ENCODE measurements at regions not wholly inside any gene's neighbourhood (a gene's known extent, or its start where the extent isn't known, plus 50 kb on each side); places are given as distances from the start of the nearest gene placed in this dataset.

- DNase-seq (ENCODE audit: low read depth): no peak
Measured at GRCh38 chr3:40817017-40817416, 292.3 kb downstream of the ZNF621 start.

- DNase-seq (ENCODE audit: low read depth): no peak
Measured at GRCh38 chr3:40821315-40821714, 296.6 kb downstream of the ZNF621 start.

- no peak for DNase-seq (ENCODE audit: low read depth)
Measured at GRCh38 chr3:40827226-40827625, 302.5 kb downstream of the ZNF621 start.

DNA sequence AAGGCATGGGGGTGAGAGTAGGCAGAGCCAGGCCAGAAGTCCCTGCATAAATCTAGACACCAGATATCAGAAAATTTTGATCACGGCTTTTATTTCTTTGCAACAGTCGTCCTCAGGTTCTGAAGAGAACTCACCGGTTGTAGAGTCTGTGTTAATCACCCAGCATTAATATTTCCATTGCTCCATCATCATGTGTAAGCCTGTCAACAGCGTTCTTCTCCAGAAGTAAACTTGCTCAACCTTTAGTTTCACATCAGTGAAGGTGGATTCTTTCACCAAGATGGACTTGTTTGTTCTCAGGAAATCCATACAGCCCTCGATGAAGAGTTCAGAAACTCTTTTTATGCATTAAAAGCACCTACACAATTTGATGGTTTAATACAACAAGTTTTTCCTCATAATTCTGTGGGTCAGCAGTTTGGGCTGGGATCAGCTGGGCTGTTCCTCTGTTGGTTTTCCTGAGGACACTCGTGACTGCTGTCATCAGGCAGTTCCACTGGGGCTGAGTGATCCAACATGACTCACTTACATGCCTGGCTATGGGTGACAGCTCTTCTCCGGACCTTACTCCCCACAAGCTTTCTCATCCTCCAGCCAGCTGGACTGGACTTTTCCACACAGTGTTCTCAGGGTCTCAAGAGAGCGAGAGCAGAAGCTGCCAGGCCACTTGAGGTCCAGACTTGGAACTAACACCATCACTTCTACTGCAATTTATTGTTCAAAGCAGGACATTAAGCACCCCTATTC lies 303.4 kb downstream of the ZNF621 start:
- peak; percentile 8 for DNase-seq (ENCODE audit: low read depth)

DNA sequence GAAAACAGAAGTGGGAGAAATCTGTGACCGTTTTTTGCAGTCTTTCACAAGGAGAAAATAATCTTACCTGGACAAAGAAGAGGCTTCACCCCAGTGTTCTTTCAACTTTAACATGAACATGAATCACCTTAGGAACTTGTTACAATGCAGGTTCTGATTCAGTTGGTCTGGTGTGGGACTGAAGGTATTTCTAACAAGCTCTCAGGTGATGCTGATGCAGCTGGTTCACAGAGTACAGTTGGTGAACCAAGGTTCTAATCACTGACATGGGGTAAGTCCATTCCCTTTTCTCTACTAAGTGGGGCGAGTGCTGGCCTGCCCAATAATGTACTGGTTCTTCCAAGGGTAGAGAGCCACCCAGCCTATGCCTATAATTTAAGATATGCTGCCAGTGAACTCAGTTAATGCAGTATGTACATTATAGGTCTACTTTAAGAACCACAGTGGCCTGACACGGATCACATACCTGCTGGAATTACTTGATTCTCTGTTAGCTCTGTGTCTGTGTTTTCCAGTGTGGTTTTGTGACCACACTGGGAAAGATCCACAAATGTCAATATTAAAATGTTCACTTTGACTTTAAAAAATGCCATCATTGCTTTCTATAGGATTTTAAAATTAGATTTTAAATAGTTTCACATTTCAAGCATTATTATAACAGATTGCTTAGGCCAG lies 304.1 kb downstream of the ZNF621 start:
- no peak for DNase-seq (ENCODE audit: low read depth)

DNA sequence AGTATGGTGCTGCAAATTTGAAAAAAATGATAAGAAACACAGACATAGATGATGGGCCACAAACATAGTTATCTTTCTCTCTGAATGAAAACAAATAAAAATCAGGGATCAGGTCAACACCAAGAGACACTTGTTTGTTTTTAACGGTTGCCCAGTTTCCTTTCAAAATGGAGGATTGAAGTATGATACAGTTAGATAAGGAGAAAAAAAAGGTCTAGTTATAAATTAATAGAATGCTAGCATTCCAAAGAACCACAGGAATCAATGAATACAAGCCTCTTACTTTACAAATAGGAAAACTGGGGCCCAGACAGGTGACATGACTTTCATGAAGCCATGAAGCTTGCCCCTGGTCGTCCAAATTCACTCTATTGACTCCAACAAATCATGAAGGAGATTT lies 305.1 kb downstream of the ZNF621 start:
- no peak for DNase-seq (ENCODE audit: low read depth)

DNA sequence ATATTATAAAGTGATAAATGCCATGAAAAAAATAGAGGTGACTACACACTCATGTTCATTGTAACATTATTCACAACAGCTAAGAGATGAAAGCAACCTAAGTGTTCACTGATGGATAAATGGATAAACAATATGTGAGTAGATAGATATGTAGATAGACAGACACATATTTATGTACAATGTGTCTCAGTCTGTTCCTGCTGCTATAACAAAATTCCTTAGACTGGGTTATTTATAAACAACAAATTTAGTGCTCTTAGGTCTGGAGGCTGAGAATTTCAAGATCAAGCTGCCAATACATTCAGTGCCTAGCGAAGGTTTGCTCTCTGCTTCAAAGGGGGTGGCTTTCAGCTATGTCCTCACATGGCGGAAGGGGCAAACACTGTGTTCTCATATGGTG lies 312.5 kb downstream of the ZNF621 start:
- no peak for DNase-seq (ENCODE audit: low read depth)

DNA sequence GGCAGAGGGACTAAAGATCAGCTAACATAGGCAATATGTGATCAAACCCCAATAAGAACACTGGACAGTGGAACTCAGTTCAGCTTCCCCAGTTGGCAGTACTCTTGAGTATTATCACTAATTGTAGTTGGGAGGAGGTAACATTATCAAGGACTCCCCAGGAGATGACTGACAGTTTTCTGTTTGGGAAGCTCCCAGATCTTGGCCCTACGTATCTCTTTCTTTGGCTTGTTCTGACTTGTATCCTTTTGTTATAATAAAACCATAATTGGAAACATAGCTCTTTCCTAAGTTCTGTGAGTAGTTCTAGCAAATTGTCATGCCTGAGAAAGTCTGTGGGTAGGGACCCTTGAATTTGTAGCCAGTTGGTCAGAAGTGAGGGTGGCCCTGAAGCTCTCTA lies 316.4 kb downstream of the ZNF621 start:
- no peak for DNase-seq (ENCODE audit: low read depth)

DNA sequence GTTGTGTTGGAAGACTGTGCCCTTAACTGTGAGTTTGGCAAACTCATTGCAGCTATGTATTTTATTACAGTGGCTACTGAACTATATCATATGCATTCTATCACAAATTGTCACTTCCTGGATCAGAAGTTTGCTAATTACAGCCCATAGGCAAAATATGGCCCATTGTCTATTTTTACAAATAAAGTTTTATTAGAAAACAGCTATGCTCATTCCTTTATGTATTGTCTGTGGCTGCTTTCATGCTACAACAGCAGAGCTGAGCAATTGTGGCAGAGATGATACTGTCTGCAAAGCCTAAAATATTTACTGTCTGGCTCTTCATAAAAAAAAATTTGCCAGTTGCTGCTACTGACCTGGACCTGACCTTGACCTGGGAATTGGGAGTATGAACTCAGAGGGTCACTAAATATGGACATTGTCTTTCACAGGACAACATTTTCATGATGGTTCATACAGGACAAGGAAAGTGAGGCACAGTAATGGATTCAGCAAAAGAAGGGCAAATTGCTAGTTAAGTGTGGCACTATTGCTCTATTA lies 316.9 kb downstream of the ZNF621 start:
- no peak for DNase-seq (ENCODE audit: low read depth)

DNA sequence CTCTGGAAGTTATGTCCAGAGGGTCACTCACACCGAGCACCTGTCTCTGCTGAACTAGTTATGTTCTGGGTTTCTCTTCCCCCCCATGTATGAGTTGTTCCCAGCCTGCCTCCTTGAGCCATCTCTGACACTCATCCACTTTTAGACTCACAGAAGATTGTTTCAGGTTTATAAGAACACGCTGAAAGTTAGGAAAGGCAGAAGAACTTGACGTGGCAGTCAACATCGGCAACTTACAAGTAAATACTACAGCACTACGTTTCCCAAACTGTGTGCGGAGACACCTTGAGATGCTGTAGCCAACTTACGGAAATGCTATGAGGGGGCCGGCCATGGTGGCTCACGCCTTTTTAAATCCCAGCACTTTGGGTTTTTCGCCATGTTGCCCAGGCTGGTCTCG lies 318.0 kb downstream of the ZNF621 start:
- no peak for DNase-seq (ENCODE audit: low read depth)

DNA sequence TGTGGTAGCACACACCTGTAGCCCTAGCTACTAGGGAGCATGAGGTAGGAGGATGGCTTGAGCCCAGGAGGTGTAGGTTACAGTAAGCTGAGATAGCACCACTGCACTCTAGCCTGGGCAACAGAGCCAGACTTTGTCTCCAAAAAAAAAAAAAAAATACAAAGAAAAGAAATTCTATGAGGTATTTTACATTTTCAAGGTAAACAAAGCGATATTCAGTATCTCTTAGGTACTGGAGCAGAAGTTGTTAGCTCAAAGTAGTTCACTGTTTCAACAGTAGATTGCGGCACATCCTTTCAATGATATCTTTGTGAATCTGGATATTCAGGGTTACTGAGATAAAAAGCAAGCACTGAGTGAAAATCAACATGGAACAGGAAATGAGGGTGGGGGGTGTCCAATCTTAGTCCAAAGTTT lies 318.5 kb downstream of the ZNF621 start:
- DNase-seq (ENCODE audit: low read depth): no peak

- peak; percentile 31 for DNase-seq (ENCODE audit: low read depth)
Measured at GRCh38 chr3:40843851-40844548, 319.2 kb downstream of the ZNF621 start.

GRCh38 chr3:40844896-40845295 lies 320.1 kb downstream of the ZNF621 start:
- no peak for DNase-seq (ENCODE audit: low read depth)

DNA sequence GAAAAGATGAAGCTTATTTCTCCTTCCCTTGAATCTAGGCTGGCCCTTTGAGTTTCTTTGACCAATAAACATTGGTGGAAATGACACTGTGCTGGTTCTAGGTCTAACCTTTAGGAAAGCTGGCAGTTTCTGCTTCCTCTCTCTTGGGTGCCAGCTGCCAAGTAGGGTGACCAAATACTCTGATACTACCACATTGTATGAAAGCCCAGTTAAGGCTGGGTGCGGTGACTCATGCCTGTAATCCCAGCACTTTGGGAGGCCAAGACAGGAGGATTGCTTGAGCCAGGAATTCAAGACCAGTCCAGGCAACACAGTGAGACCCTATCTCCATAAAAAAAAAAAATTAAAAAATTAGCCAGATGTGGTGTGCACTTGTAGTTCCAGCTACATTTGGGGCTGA lies 320.7 kb downstream of the ZNF621 start:
- DNase-seq (ENCODE audit: low read depth): no peak

DNA sequence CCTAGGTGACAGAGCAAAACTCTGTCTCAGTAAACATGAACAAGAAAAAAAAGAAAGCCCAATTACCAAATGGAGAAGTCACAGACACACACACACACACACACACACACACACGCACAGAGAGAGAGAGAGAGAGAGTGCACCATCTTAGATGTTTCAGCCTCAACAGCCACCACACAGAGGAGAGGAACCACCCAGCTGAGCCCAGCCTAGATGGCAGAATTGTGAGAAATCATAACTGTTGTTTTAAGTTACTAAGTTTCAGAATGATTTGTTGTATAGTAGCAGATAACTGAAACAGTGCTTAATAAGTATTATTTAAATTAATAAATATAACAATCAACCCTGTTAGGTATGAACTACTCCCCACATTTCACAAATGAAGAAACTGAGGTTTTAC lies 321.2 kb downstream of the ZNF621 start:
- DNase-seq (ENCODE audit: low read depth): no peak

DNA sequence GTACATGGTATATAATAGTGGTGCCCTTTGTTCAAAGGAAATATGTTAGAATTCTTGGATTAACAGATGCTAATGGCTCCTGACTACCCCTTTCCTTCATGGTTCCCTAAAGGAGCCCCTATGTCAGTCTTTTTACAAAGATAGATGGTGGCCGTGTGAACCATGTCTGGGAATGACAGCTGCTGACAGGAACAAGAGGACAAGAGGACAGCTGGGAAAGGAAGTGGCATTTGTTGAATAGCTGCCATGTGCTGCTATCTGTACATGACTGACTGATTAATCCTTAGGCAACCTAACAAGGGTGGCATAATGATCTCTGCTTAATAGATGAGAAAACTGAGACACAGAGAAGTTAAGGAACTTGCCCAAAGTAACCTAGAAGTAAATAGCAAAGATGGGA lies 321.7 kb downstream of the ZNF621 start:
- DNase-seq (ENCODE audit: low read depth): no peak

- peak; percentile 47 for DNase-seq (ENCODE audit: low read depth)
Measured at GRCh38 chr3:40847551-40847992, 322.8 kb downstream of the ZNF621 start.

GRCh38 chr3:40848421-40848820 lies 323.7 kb downstream of the ZNF621 start:
- no peak for DNase-seq (ENCODE audit: low read depth)

DNA sequence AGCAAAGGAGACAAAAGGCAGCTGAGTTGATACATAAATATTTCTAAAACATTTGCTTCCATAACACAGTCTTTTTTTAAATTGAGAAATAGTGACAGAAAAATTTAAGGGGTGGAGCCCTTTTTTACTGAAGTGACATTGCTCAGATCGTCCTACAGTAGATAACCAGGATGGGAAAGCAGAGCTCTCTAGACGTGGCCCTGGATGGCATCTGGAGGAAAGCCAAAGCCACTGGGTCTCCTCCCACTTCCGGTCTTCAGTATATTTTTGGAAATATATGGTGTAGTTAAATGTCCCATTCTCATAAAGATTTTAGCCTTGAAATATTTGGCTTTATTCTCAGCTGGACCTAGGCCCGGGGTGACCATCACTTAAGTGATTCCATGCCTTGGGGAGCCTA lies 326.1 kb downstream of the ZNF621 start:
- DNase-seq (ENCODE audit: low read depth): no peak

GRCh38 chr3:40851836-40852235 lies 327.1 kb downstream of the ZNF621 start:
- no peak for DNase-seq (ENCODE audit: low read depth)

DNA sequence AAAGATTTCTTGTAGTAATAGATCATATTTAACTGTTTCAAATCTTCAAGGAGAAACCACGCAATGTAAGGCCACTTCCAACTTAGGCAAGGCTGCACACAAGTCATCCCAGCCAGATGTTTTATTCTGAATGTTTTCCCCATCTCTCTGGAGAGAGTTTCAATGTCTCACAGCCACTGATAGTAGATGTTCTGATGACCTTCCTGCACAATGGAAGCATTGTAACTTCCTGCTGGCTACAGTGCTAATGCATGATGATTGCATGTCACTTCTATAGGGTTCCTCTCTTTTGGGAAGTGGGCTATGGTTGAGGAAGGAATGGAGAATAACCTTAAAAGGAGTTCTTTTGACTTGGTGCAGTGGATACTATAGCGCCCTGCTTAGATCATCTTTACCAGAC lies 328.0 kb downstream of the ZNF621 start:
- no peak for DNase-seq (ENCODE audit: low read depth)

- no peak for DNase-seq (ENCODE audit: low read depth)
Measured at GRCh38 chr3:40853474-40853873, 328.7 kb downstream of the ZNF621 start.

DNA sequence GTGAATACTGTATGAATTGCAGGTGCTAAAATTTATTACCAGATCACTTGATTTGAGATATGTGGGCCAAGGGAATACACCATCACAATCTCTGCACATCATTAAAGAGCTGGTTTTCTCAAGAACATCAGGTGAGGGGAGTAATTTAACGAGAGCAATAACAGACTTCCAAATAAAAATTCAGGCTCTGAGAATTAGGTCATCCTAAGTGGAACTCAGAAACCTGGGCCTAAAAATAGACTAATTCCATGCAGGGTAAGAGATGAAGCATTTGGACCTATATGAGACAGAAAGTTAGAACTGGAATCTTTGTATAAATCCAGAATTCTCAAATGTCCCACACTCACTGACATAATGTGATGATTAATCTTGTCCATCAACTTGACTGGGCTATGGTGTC lies 331.1 kb downstream of the ZNF621 start:
- DNase-seq (ENCODE audit: low read depth): no peak

Data from amniotic epithelial cell (primary cell).